GM08714 (cell line): ENCODE measurements at regions not wholly inside any gene's neighbourhood (a gene's known extent, or its start where the extent isn't known, plus 50 kb on each side); places are given as distances from the start of the nearest gene placed in this dataset.

Experiments used
- H3K4me3 ChIP-seq: fragments of 200-500 bp; sonication (Bioruptor generic); 2 replicates; pipeline ENCODE4 v1.5.1; 2014; ENCODE audit warnings: mild to moderate bottlenecking, low read length, inconsistent platforms
- ZNF274 ChIP-seq: IDR thresholded peaks from 2 replicates; pipeline ENCODE4 v1.6.1; 2012; ENCODE audit warnings: mild to moderate bottlenecking, low read depth, low read length

GRCh38 chr2:16506366-16506765 lies 159.3 kb downstream of the CYRIA start:
- TF ChIP-seq ZNF274 = no peak
- no peak overlapping the region for H3K4me3 ChIP-seq

DNA sequence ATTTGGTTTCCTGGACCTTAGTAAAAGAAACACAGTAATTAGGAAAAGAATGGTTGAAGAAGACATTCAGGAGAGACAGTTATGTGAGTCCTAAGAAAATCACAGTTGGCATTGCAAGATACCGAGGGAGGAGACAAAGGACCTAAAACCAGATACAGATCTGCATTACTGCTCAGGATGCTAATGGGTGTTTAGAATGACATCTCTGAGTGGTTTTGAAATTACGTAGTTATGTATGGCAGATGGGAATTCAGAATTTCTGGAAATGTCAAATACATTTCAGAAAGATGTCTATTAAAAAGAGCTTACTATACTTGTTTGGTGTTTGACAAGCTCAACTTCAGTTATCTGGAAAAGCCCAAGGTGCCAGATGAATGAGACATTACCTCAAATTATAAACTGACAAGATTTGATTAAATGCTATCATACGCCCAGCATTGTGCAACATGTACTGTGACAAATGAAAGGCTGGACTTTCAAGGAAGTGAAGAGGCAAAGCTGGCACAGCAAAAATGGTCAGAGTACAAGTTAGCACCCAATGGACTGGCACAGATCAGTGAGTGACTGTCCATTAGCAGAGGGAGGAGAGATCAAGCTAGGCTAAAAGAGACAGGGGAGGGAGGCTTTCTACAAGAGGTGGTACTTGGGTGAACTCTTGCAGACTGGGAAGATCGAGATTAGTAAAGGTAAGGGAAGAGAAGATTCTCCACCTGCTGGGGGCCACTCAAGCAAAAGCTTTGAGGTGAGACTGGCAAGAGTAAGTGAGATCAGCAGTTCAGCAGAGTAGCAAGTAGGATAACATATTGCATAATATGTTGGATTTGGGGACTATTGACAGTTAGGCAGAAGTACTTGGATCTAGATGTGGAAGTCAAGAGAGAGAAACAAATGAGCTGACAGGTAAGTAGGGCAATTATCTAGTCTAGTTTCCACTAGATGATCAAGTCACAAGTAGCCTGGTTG lies 168.9 kb downstream of the CYRIA start:
- no peak for TF ChIP-seq ZNF274
- no peak overlapping the region for H3K4me3 ChIP-seq

GRCh38 chr2:16495509-16496208 lies 170.0 kb downstream of the CYRIA start:
- no peak overlapping the region for H3K4me3 ChIP-seq
- no peak for TF ChIP-seq ZNF274

DNA sequence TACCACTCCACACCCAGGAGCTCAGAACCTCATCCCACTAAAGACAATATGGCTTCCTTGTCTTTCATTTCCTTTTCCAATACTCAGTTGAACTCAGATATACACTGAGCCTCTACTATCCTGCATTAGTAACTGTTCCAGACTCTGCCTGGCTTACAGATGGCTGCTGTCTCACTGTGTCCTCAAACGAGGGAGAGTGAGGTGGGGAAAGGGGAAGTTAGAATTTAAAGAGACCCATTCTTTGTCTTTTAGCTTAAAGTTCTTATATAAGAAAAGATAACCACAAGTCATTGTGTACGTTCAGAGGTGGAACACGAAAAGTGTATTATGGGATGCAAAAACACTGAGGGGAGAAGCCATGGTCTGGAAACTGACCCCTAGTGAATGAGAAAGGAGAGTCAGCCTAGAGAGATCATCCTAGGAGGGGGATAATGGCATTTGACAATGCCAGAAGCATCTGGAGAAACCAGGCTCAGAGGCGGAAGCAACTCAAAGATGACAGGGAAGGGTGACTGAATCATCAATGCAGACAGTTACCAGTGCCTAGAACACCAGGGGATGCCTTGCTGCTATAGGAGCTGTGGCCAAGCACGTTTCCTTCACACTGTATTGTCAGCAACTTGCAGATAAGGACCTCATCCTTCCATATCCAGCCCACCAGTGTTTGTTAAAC lies 170.7 kb downstream of the CYRIA start:
- TF ChIP-seq ZNF274 = no peak
- no peak overlapping the region for H3K4me3 ChIP-seq

DNA sequence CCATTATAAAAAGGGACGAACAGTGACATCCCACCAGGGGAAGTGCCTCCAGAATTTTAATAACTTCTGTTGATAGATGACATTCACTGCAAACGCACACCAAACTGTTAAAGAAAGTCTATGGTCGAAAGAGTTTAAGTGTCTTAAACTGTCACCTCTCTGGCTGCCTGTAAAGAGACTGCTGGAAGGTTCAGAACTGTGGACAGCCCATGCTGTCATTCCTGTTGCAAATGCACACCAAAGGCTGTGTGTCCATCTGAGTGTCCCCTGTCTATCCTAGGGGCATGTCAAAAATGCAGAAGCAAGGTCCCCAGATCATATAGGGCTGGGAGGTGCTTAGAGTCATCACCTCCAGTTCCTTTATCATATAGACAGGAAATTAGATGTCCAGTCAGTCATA lies 171.8 kb downstream of the CYRIA start:
- no peak overlapping the region for H3K4me3 ChIP-seq
- TF ChIP-seq ZNF274 = no peak

- H3K4me3 ChIP-seq = no peak overlapping the region
- TF ChIP-seq ZNF274 = no peak
Measured at GRCh38 chr2:16487686-16488085, 177.9 kb downstream of the CYRIA start.

GRCh38 chr2:16485251-16485650 lies 180.4 kb downstream of the CYRIA start:
- no peak for TF ChIP-seq ZNF274
- H3K4me3 ChIP-seq = no peak overlapping the region

DNA sequence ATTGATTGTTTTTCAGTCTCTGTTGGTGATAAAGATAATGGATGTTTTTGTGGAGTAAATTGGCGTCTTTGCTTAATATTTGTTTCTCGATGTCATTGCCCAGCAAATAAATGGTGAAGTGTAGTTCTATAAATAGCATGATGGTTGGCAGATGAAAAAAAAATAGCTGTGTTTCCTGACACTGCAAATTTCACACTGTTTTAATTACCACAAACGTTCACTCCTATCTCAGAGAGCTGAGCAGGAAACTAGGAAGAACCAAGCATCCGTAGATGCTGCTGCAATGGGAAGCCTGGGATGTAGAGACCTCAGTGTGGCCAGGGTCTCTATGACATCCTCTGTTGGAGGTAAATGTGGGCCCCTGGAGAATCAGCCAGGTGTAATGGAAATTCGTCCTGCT lies 183.2 kb downstream of the CYRIA start:
- TF ChIP-seq ZNF274 = no peak
- H3K4me3 ChIP-seq = no peak overlapping the region

DNA sequence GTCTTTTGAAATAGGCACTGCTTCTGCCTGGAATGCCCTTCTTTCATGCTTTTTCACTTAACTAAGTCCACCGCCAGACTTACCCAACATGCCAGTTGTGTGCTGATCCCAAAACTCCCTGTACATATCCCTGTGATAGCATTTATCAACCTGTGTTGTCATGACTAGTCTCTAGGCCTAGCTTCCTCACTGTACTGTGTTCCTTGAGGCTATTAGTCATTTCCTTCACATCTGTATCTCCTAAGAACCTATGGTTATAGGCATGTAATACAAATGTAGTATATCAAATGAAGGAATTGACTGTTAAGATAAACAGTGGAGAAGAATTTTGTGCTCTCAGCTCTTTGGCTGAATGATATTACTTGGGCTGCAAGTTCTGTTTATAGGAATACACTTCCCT lies 184.3 kb downstream of the CYRIA start:
- no peak for TF ChIP-seq ZNF274
- no peak overlapping the region for H3K4me3 ChIP-seq

- no peak for TF ChIP-seq ZNF274
- H3K4me3 ChIP-seq = no peak overlapping the region
Measured at GRCh38 chr2:16479721-16480120, 185.9 kb downstream of the CYRIA start.

- TF ChIP-seq ZNF274 = no peak
- no peak overlapping the region for H3K4me3 ChIP-seq
Measured at GRCh38 chr2:16478434-16479210, 187.0 kb downstream of the CYRIA start.

- H3K4me3 ChIP-seq = no peak overlapping the region
- TF ChIP-seq ZNF274 = no peak
Measured at GRCh38 chr2:16477648-16478047, 188.0 kb downstream of the CYRIA start.

GRCh38 chr2:16476866-16477265 lies 188.8 kb downstream of the CYRIA start:
- no peak overlapping the region for H3K4me3 ChIP-seq
- no peak for TF ChIP-seq ZNF274

DNA sequence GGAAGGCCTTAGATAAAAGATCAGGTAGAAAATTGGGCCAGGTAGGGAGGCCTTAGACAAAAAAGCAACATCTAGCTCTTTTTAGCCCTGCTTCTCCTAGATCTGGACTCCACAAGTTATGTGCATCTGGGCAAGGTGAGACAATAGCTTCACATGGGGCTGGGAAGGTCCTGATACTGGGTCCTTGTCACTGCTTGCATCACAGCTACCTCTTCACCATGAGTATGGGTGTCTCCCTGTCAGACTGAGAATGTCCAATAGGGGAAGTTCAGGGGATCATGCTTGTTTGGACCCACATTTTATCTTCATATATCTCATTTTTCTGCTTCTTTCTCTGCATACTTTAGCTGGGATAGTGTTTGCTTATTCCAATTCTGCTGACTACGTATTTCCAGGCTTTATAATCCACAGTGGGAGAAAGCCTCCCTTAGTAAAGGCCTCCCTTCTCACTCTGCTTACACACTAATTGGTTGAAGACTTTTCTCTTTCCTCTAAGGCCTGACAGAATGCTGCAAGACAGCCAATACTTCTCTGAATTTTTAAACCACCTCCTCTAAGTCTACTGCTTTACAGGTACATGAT lies 189.6 kb downstream of the CYRIA start:
- no peak for TF ChIP-seq ZNF274
- H3K4me3 ChIP-seq = no peak overlapping the region

DNA sequence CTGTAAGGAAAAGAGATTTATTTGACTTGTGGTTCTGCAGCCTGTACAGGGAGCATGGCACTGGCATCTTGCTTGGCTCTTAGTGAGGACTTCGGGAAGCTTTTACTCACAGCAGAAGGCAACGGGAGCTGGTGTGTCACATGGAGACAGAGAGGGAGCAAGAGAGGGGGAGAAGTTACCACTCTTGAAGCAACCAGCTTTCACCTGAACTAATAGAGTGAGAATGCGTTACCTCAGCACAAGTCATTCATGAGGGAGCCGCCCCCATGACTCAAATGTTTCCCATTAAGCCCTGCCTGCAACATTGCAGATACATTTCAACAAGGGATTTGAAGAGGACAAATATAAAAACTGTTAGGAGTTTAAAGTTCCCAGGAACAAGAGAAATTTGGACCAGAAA lies 190.0 kb downstream of the CYRIA start:
- H3K4me3 ChIP-seq = no peak overlapping the region
- no peak for TF ChIP-seq ZNF274
